HG03439 (cell line): ENCODE measurements at regions not wholly inside any gene's neighbourhood (a gene's known extent, or its start where the extent isn't known, plus 50 kb on each side); places are given as distances from the start of the nearest gene placed in this dataset.

Source experiments
- ATAC-seq: cut with Tn5 transposase; IDR thresholded peaks from one replicate; pipeline ENCODE4 v1.9.1; 2021; ENCODE audit warnings: mild to moderate bottlenecking, moderate library complexity; ENCODE audit not compliant: unreplicated experiment

DNA sequence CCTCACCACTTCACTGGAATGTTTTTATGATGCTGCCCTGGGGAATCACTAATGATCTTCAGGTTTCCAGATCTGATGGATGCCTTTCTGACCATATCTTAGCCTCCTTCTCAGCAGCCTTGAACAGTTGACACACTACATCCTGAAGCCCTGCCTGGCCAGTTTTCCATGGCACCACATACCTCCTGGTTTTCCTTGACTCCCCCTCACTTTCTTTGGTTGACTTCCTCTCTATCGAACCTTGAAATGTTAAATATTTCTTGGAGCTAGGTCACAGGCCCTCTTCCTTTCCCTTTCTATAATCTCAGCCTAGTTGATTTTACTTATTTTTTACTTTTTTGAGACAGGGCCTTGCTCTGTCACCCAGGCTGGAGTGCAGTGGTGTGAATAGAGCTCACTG, 108.8 kb upstream of the CDK1 start:
- no peak for ATAC-seq

- ATAC-seq = no peak
These were observed 112.1 kb upstream of the CDK1 start for GRCh38 chr10:60666221-60666620.

- no peak for ATAC-seq
These were observed 113.4 kb upstream of the CDK1 start for GRCh38 chr10:60664859-60665258.

- ATAC-seq = no peak
These were observed 114.4 kb upstream of the CDK1 start for GRCh38 chr10:60663850-60664249.

- no peak for ATAC-seq
These were observed 115.2 kb upstream of the CDK1 start for GRCh38 chr10:60662917-60663614.

DNA sequence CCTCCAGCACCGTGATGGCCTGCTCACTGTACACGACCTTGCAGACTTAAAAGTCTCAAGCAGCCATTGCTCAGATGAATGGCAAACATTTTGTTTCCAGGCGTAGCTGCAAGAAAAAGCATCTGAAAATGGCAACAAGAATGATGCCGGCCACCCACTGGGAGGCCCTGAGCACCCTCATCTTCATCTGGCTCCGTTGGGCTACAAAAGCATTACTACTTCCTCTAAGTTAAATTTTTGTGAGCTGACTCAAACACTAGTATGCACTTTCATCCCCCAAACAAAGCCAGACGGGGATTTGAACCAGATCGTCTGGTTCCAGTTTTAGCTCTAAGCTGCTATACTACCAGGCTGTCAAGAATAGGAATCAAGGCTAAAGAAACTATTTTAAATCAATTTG, 116.6 kb upstream of the CDK1 start:
- no peak for ATAC-seq

GRCh38 chr10:60660625-60661024, 117.7 kb upstream of the CDK1 start:
- no peak for ATAC-seq

- ATAC-seq = no peak
These were observed 123.3 kb upstream of the CDK1 start for GRCh38 chr10:60654813-60655464.

GRCh38 chr10:60652628-60653027, 125.7 kb upstream of the CDK1 start:
- ATAC-seq = peak; percentile 93

DNA sequence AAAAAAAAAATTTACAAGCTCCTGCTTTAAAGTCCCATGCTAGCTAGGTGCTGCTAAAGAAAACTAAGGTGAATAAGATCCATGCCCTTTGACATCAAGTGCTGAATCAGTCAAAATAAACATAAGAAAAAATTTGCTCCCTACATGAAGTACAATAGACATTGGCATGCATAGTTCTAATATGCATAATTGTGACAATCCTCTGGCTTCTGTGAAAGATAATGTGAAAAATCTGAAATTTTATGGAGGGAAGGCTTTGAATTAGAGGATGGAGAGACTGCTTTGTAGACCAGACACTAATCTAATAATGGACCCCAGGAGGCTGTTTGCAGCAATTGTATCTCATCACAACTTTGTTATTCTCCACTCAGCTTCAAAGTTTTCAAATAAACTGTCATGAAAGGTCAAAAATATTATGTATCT, 127.9 kb upstream of the CDK1 start:
- ATAC-seq = no peak

DNA sequence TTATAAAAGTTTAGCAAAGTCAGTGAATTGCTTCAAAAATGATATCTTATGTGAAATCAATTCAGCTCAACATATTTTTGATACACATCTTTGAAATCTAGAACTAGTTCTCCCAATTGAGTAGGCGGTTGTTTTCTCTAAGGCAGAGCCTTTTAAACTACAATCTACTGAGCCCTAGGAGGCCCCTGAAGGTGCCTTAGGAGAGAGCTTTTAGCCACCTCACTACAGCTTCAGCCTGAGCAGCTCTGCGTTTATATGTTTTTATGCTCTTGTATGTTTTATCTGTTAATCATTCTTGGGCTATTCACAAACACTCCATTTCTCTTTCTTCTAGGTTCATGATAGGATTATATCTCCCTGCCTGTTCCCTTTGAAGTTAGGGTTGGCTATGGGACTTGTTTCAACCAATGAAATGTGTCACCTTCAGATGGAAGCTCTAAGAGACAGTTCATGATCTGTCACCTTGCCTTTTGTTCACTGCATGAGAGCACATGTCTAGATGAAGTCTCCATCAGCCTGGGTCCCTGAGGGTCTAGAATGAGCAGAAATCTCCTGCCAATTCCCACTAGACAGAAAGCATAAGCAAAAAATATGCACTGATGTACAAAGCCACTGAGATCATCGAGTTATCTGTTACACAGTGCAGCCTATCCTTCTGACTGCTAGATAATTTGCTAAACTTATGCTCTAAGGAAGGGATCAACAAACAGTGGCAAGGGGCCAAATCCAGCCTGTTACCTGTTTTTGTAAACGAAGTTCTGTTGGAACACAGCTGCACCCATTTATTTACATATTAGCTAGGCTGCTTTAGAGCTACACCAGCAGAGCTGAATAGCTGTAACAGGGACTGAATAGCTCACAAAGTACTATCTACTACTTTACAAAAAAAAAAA, 128.5 kb upstream of the CDK1 start:
- ATAC-seq = no peak

DNA sequence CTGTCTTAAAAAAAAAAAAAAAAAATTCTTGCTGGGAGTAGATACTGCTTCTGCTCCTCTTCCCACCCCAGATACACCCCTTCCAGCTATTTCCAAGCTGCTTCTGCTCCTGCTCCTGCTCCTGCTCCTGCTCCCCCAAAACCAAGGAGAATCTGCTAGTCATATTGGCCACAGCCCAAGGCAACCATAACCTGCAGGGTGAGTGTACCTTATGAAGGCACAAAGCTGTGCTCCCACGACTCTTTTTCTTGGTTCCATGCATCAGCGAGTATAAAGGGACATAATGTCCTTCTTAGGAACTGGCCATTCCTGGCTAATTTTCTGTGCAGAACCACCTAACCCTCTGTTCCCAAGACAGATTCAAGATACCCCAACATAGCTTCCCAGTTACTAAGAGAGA, 129.5 kb upstream of the CDK1 start:
- ATAC-seq = no peak

GRCh38 chr10:60646966-60647796, 131.1 kb upstream of the CDK1 start:
- ATAC-seq = no peak

DNA sequence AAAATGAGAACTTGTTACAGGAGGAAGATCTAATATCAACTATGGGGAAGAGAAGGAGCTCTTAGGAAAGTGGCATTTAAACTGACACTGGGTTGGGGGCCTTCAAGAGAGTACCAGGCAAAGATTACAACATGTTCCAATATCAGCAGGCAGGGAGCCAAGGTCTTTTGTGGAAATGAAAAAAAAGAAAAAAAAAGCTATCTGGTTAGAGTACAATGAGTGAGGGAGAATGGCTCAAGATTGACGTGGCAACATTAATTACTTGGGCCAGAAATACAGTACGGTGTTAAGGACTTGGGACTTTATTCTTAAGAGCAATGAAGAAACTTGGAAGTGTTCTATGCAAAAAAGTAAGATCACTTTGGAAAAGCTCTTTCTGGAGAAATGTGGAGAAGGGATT, 132.3 kb upstream of the CDK1 start:
- no peak for ATAC-seq

- ATAC-seq = no peak
These were observed 133.7 kb upstream of the CDK1 start for GRCh38 chr10:60644436-60645130.

DNA sequence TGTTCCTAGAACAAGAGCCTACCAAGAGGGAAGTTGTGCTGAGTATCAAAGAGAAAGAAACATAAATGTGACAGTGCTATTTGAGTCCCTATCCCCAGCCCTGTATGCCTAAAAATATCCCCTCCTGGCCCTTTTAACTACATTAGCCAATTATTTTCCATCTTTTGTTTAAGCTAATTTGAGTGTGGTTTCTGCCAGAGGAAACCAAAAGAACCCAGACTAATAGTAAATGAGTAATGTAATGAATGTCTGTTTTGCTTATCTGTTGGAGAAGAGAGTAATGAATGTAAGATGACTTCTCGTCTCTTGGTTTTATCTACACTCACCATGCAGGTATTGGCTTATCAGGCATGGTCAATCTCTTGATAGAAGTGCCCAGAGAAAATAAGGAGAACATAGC, 134.4 kb upstream of the CDK1 start:
- ATAC-seq = no peak

DNA sequence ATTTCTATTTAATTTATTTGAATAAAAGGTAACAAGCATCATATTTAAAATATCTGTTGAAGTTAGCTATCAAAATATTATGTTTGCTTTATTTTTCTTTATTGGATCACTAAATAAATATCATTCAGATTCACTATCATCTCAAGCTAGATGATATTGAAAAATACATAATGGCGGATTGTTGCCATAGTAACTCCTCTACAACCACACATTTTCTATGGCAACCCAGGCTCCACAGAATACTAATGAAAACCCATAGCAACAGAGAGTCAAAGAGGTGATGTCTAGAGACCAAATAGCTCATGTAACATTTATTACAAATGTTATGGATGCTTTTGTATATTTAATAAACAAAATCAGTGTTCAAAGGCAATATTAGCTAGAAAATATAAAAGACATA, 148.9 kb upstream of the CDK1 start:
- no peak for ATAC-seq

DNA sequence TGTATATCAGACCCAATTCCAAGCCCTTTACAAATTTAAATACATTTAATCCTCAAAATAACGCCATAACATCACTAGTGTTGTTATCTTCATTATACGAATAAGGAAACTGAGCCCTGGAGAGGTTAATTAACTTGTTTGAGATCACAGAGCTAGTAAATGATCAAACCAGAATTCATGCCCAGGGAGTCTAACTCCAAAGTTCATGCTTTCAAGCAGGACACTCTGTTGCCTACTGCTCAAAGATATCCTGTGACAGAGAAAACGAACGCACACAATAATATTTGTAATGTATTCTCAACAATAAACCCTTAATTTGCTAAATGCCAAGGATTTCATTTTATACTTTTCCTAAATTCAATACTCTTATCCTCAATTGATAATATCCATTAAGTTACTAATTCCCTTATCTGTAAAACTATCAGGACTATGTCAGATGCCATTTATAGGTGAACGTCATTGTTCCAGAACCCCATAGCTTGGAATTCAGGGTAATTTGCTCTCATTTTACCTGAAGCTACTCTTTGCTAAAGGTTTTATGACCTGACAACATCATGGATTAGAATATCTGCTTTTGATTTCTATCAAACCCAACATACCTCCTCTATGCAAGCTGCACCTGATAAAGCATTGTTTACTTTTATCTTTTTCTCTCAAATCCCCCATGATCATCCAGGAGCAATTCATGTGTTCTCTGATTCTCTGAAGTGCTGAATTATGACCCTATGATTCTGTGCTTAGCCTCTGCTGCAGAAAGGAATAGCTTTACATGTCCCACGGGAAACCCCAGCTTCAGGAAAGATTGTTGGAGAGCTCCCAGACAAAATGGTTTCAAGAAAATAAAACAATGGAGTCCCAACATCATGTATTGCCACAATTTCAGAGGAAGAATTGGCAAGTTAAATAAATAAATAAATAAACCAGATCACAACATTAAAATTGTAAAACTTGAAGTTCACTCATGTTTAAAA, 150.2 kb upstream of the CDK1 start:
- no peak for ATAC-seq

DNA sequence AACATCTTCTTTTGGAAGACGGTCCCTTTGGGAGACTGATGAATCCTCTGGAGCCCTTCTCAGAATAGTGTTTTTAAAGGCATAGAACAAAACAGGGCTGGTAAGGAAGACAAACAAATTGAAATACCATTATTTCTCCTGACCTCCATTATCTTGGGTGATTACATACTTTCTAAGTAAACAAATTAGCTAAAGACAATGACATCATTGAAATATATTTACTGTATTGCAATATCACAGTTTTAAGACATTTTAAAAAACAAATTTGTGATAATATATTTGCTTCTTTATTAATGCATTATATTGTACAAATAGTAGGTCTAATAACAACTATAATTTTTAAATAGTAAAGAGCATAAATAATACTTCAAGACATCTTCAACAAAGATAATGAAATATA, 152.2 kb upstream of the CDK1 start:
- no peak for ATAC-seq
